WTC11 (cell line): ENCODE measurements at regions not wholly inside any gene's neighbourhood (a gene's known extent, or its start where the extent isn't known, plus 50 kb on each side); places are given as distances from the start of the nearest gene placed in this dataset.

ENCODE experiments used
- ATAC-seq: fragments of 200-7000 bp; cut with Tn5 transposase; 2 replicates; pipeline ENCODE4 v1.10.0; 2021; ENCODE audit warnings: mild to moderate bottlenecking, moderate library complexity
- CTCF ChIA-PET: fragments of 300-600 bp; sonication (Branson Sonifier 250); formaldehyde crosslinking; loops from one replicate; lab custom pipeline; 2021; ENCODE audit warnings: antibody characterized with exemption; lab: Charles Lee
- POLR2A ChIA-PET: fragments of 350-600 bp; sonication (Branson Sonifier 250); formaldehyde crosslinking; loops from one replicate; lab custom pipeline; 2021; ENCODE audit warnings: antibody characterized with exemption; lab: Charles Lee
- DNase-seq: peaks from one replicate; pipeline ENCODE4 v3.0.0; 2021; ENCODE audit warnings: low spot score
- H3K27ac Mint-ChIP-seq: 2 replicates; pipeline ENCODE4 v1.8.0; 2021; ENCODE audit warnings: mixed read lengths
- H3K27me3 Mint-ChIP-seq: 2 replicates; pipeline ENCODE4 v1.8.0; 2021; ENCODE audit warnings: low read depth, mild to moderate bottlenecking, moderate library complexity, mixed read lengths
- H3K36me3 Mint-ChIP-seq: 2 replicates; pipeline ENCODE4 v1.8.0; 2021; ENCODE audit warnings: mixed read lengths
- H3K4me1 Mint-ChIP-seq: 2 replicates; pipeline ENCODE4 v1.8.0; 2022; ENCODE audit warnings: mixed read lengths
- H3K4me3 Mint-ChIP-seq: 2 replicates; pipeline ENCODE4 v1.8.0; 2021; ENCODE audit warnings: mild to moderate bottlenecking, moderate library complexity, mixed read lengths
- H3K9me3 Mint-ChIP-seq: 2 replicates; pipeline ENCODE4 v1.8.0; 2021; ENCODE audit warnings: mixed read lengths
- ATF2 ChIP-seq: sonication (generic); formaldehyde crosslinking; IDR thresholded peaks from 2 replicates; pipeline ENCODE4 v1.8.1; 2022; ENCODE audit warnings: low read depth, missing genetic modification reagents, borderline replicate concordance
- ATF3 ChIP-seq: sonication (generic); formaldehyde crosslinking; conservative IDR thresholded peaks from 2 replicates; pipeline ENCODE4 v1.8.1; 2022; ENCODE audit warnings: mild to moderate bottlenecking, missing genetic modification reagents
- CDX4 ChIP-seq: fragments of 250-450 bp; sonication (Bioruptor Pico); IDR thresholded peaks from 2 replicates; pipeline ENCODE4 v1.9.0; 2021; ENCODE audit warnings: moderate library complexity, mild to moderate bottlenecking, inconsistent platforms, borderline replicate concordance
- CTCF ChIP-seq: fragments of 200-600 bp; IDR thresholded peaks from 2 replicates; pipeline ENCODE4 v1.8.0; 2022; ENCODE audit warnings: antibody characterized with exemption
- E2F1 ChIP-seq: sonication (generic); formaldehyde crosslinking; IDR thresholded peaks from 2 replicates; pipeline ENCODE4 v1.8.0; 2022; ENCODE audit warnings: mild to moderate bottlenecking, missing genetic modification reagents
- E2F5 ChIP-seq: sonication (generic); formaldehyde crosslinking; IDR thresholded peaks from 2 replicates; pipeline ENCODE4 v1.8.1; 2022; ENCODE audit warnings: mild to moderate bottlenecking, moderate library complexity, missing genetic modification reagents
- ERG ChIP-seq: fragments of 250-450 bp; sonication (Bioruptor Pico); IDR thresholded peaks from 2 replicates; pipeline ENCODE4 v1.8.0; 2021; ENCODE audit warnings: mild to moderate bottlenecking
- ESRRA ChIP-seq: sonication (generic); formaldehyde crosslinking; IDR thresholded peaks from 2 replicates; pipeline ENCODE4 v1.8.1; 2022; ENCODE audit warnings: mild to moderate bottlenecking, missing genetic modification reagents, borderline replicate concordance
- FOXJ3 ChIP-seq: sonication (generic); formaldehyde crosslinking; IDR thresholded peaks from 2 replicates; pipeline ENCODE4 v1.9.0; 2021; ENCODE audit warnings: missing genetic modification reagents, mild to moderate bottlenecking, borderline replicate concordance
- FOXP4 ChIP-seq: sonication (generic); formaldehyde crosslinking; IDR thresholded peaks from 2 replicates; pipeline ENCODE4 v1.8.0; 2022; ENCODE audit warnings: mild to moderate bottlenecking, missing genetic modification reagents
- GABPB1 ChIP-seq: sonication (generic); formaldehyde crosslinking; IDR thresholded peaks from 2 replicates; pipeline ENCODE4 v1.8.1; 2023; ENCODE audit warnings: mild to moderate bottlenecking, missing genetic modification reagents
- IRF1 ChIP-seq: sonication (generic); formaldehyde crosslinking; IDR thresholded peaks from 2 replicates; pipeline ENCODE4 v1.8.0; 2023; ENCODE audit warnings: missing genetic modification reagents
- MLX ChIP-seq: sonication (generic); formaldehyde crosslinking; IDR thresholded peaks from 2 replicates; pipeline ENCODE4 v1.8.1; 2023; ENCODE audit warnings: mild to moderate bottlenecking, missing genetic modification reagents, moderate library complexity
- NR2C2 ChIP-seq: sonication (generic); formaldehyde crosslinking; IDR thresholded peaks from 2 replicates; pipeline ENCODE4 v1.8.0; 2022; ENCODE audit warnings: mild to moderate bottlenecking, missing genetic modification reagents
- PREB ChIP-seq: sonication (generic); formaldehyde crosslinking; IDR thresholded peaks from 2 replicates; pipeline ENCODE4 v1.8.1; 2022; ENCODE audit warnings: mild to moderate bottlenecking, missing genetic modification reagents, moderate library complexity, borderline replicate concordance
- TEAD1 ChIP-seq: sonication (generic); formaldehyde crosslinking; IDR thresholded peaks from 2 replicates; pipeline ENCODE4 v1.8.0; 2022; ENCODE audit warnings: mild to moderate bottlenecking, missing genetic modification reagents
- USF2 ChIP-seq: sonication (generic); formaldehyde crosslinking; IDR thresholded peaks from 2 replicates; pipeline ENCODE4 v1.8.1; 2023; ENCODE audit warnings: mild to moderate bottlenecking, missing genetic modification reagents, moderate library complexity
- ZNF425 ChIP-seq: fragments of 250-450 bp; sonication (Bioruptor Pico); conservative IDR thresholded peaks from 2 replicates; pipeline ENCODE4 v1.9.0; 2021; ENCODE audit warnings: mild to moderate bottlenecking

GRCh38 chr5:125725691-125726090, 697.5 kb upstream of the GRAMD2B start:
- POLR2A ChIA-PET: no interaction called here
- Mint-ChIP-seq H3K27ac (no peak overlapping the region), H3K36me3 (no peaks in the 10 kb centered on the region)
- TF ChIP-seq ERG (CRISPR knock-in tag): no peak
- no peak for TF ChIP-seq ESRRA (CRISPR knock-in tag)
- TF ChIP-seq NR2C2 (CRISPR knock-in tag): no peak
- no peak for TF ChIP-seq MLX (CRISPR knock-in tag)
- TF ChIP-seq, all 79 proteins: peak for 0
- Mint-ChIP-seq H3K4me1 (no peaks in the 10 kb centered on the region), H3K9me3 (peaks cover 13% of the 10 kb centered on the region), H3K27me3 (no peaks in the 10 kb centered on the region), H3K4me3 (no peak overlapping the region)
- no peak for DNase-seq
- CTCF ChIA-PET: no interaction called here
- ATAC-seq: no peak

- no peak overlapping the region for H3K27ac Mint-ChIP-seq
- peaks cover 14% of the 10 kb centered on the region for H3K36me3 Mint-ChIP-seq
- H3K4me1 Mint-ChIP-seq: no peaks in the 10 kb centered on the region
- no peaks in the 10 kb centered on the region for H3K27me3 Mint-ChIP-seq
- H3K4me3 Mint-ChIP-seq: no peak overlapping the region
- ChIA-PET POLR2A (no interaction called here), CTCF (no interaction called here)
- H3K9me3 Mint-ChIP-seq: peaks cover 28% of the 10 kb centered on the region
- ATAC-seq: no peak
- DNase-seq: no peak
- no peak for TF ChIP-seq E2F5 (CRISPR knock-in tag)
- TF ChIP-seq FOXJ3: no peak
- TF ChIP-seq TEAD1 (CRISPR knock-in tag): no peak
- TF ChIP-seq FOXP4 (CRISPR knock-in tag): no peak
- TF ChIP-seq CDX4: no peak
- TF ChIP-seq IRF1 (CRISPR knock-in tag): no peak
- no peak for TF ChIP-seq PREB (CRISPR knock-in tag)
- TF ChIP-seq GABPB1: no peak
- TF ChIP-seq CTCF: no peak
- no peak for TF ChIP-seq ATF3
- TF ChIP-seq E2F1 (CRISPR knock-in tag): no peak
- TF ChIP-seq ZNF425: no peak
- TF ChIP-seq USF2 (CRISPR knock-in tag): no peak
- no peak for TF ChIP-seq ATF2 (CRISPR knock-in tag)
These were observed 679.3 kb upstream of the GRAMD2B start for GRCh38 chr5:125743939-125744338.
